ENCODE measurements at regions not wholly inside any gene's neighbourhood (a gene's known extent, or its start where the extent isn't known, plus 50 kb on each side); places are given as distances from the start of the nearest gene placed in this dataset.

- H4K20me1 ChIP-seq (ENCODE audit: control insufficient read depth, insufficient read depth, low read depth, low read length): no peaks in the 10 kb centered on the region
- H3K9me2 ChIP-seq (replicated peaks; ENCODE audit: control insufficient read depth, low read length): no peaks in the 10 kb centered on the region
- H3K27ac ChIP-seq (ENCODE audit: low read depth, low read length): no peak overlapping the region
- H3K79me2 ChIP-seq (ENCODE audit: control insufficient read depth, low read length): no peaks in the 10 kb centered on the region
- H3K4me2 ChIP-seq (ENCODE audit: low read length): no peak overlapping the region
- H3K27me3 ChIP-seq (ENCODE audit: control insufficient read depth, low read length): no peaks in the 10 kb centered on the region
- H3K36me3 ChIP-seq (ENCODE audit: control insufficient read depth, low read length): no peaks in the 10 kb centered on the region
- TF ChIP-seq CTCF (IDR thresholded peaks at IDR 0.05; ENCODE audit: low read depth, low read length, poor library complexity, severe bottlenecking): no peak
- no peak for TF ChIP-seq EZH2phosphoT487 (IDR thresholded peaks at IDR 0.05; ENCODE audit: borderline replicate concordance, low read length)
- H3F3A ChIP-seq (ENCODE audit: control insufficient read depth, insufficient read depth): no peaks in the 10 kb centered on the region
- H3K4me3 ChIP-seq (ENCODE audit: low read length): no peak overlapping the region
- H3K9me3 ChIP-seq (ENCODE audit: control insufficient read depth, insufficient read depth, low read length): peaks cover 3% of the 10 kb centered on the region; the same call in 1 of the 2 replicates
- no peaks in the 10 kb centered on the region for H3K4me1 ChIP-seq (ENCODE audit: control insufficient read depth, low read length)
Observed at GRCh38 chr5:147998704-147999103, 65.1 kb upstream of the SPINK5 start.

- H4K20me1 ChIP-seq (ENCODE audit: control insufficient read depth, insufficient read depth, low read depth, low read length): no peaks in the 10 kb centered on the region
- H3K27me3 ChIP-seq (ENCODE audit: control insufficient read depth, low read length): no peaks in the 10 kb centered on the region
- peaks cover 3% of the 10 kb centered on the region; the same call in 1 of the 2 replicates for H3K9me3 ChIP-seq (ENCODE audit: control insufficient read depth, insufficient read depth, low read length)
- H3K79me2 ChIP-seq (ENCODE audit: control insufficient read depth, low read length): no peaks in the 10 kb centered on the region
- no peak for TF ChIP-seq CTCF (IDR thresholded peaks at IDR 0.05; ENCODE audit: low read depth, low read length, poor library complexity, severe bottlenecking)
- no peak for TF ChIP-seq EZH2phosphoT487 (IDR thresholded peaks at IDR 0.05; ENCODE audit: borderline replicate concordance, low read length)
- no peaks in the 10 kb centered on the region for H3F3A ChIP-seq (ENCODE audit: control insufficient read depth, insufficient read depth)
- no peak overlapping the region for H3K4me2 ChIP-seq (ENCODE audit: low read length)
- no peak overlapping the region for H3K27ac ChIP-seq (ENCODE audit: low read depth, low read length)
- no peaks in the 10 kb centered on the region for H3K4me1 ChIP-seq (ENCODE audit: control insufficient read depth, low read length)
- no peak overlapping the region for H3K4me3 ChIP-seq (ENCODE audit: low read length)
- no peaks in the 10 kb centered on the region for H3K36me3 ChIP-seq (ENCODE audit: control insufficient read depth, low read length)
- H3K9me2 ChIP-seq (replicated peaks; ENCODE audit: control insufficient read depth, low read length): no peaks in the 10 kb centered on the region
Observed at GRCh38 chr5:147997486-147997885, 66.3 kb upstream of the SPINK5 start.

GRCh38 chr5:147996379-147996778 is 67.4 kb upstream of the SPINK5 start:
- Histone ChIP-seq H4K20me1 (ENCODE audit: control insufficient read depth, insufficient read depth, low read depth, low read length) (no peaks in the 10 kb centered on the region), H3K4me1 (ENCODE audit: control insufficient read depth, low read length) (no peaks in the 10 kb centered on the region), H3F3A (ENCODE audit: control insufficient read depth, insufficient read depth) (no peaks in the 10 kb centered on the region), H3K27ac (ENCODE audit: low read depth, low read length) (no peak overlapping the region), H3K36me3 (ENCODE audit: control insufficient read depth, low read length) (no peaks in the 10 kb centered on the region), H3K27me3 (ENCODE audit: control insufficient read depth, low read length) (no peaks in the 10 kb centered on the region), H3K4me3 (ENCODE audit: low read length) (no peak overlapping the region), H3K79me2 (ENCODE audit: control insufficient read depth, low read length) (no peaks in the 10 kb centered on the region), H3K9me2 (replicated peaks; ENCODE audit: control insufficient read depth, low read length) (no peaks in the 10 kb centered on the region), H3K9me3 (ENCODE audit: control insufficient read depth, insufficient read depth, low read length) (no peaks in the 10 kb centered on the region), H3K4me2 (ENCODE audit: low read length) (no peak overlapping the region)
- TF ChIP-seq EZH2phosphoT487 (IDR thresholded peaks at IDR 0.05; ENCODE audit: borderline replicate concordance, low read length) (no peak), CTCF (IDR thresholded peaks at IDR 0.05; ENCODE audit: low read depth, low read length, poor library complexity, severe bottlenecking) (no peak)

GRCh38 chr5:147995846-147996245 is 67.9 kb upstream of the SPINK5 start:
- Histone ChIP-seq H3K4me1 (ENCODE audit: control insufficient read depth, low read length) (no peaks in the 10 kb centered on the region), H3K9me2 (replicated peaks; ENCODE audit: control insufficient read depth, low read length) (no peaks in the 10 kb centered on the region), H3K27ac (ENCODE audit: low read depth, low read length) (no peak overlapping the region), H4K20me1 (ENCODE audit: control insufficient read depth, insufficient read depth, low read depth, low read length) (no peaks in the 10 kb centered on the region), H3F3A (ENCODE audit: control insufficient read depth, insufficient read depth) (no peaks in the 10 kb centered on the region), H3K36me3 (ENCODE audit: control insufficient read depth, low read length) (no peaks in the 10 kb centered on the region), H3K4me2 (ENCODE audit: low read length) (no peak overlapping the region), H3K4me3 (ENCODE audit: low read length) (no peak overlapping the region), H3K27me3 (ENCODE audit: control insufficient read depth, low read length) (no peaks in the 10 kb centered on the region), H3K79me2 (ENCODE audit: control insufficient read depth, low read length) (no peaks in the 10 kb centered on the region), H3K9me3 (ENCODE audit: control insufficient read depth, insufficient read depth, low read length) (no peaks in the 10 kb centered on the region)
- TF ChIP-seq CTCF (IDR thresholded peaks at IDR 0.05; ENCODE audit: low read depth, low read length, poor library complexity, severe bottlenecking) (no peak), EZH2phosphoT487 (IDR thresholded peaks at IDR 0.05; ENCODE audit: borderline replicate concordance, low read length) (no peak)

Data from DOHH2 (cell line).